H1 (cell line): ENCODE measurements at regions not wholly inside any gene's neighbourhood (a gene's known extent, or its start where the extent isn't known, plus 50 kb on each side); places are given as distances from the start of the nearest gene placed in this dataset.

ENCODE experiments used
- CTCF ChIA-PET: fragments of 300-600 bp; sonication (Branson Sonifier 250); formaldehyde crosslinking; loops from one replicate; lab custom pipeline; 2021; ENCODE audit not compliant: partially characterized antibody; lab: Charles Lee
- POLR2A ChIA-PET: fragments of 300-600 bp; sonication (Branson Sonifier 250); formaldehyde crosslinking; loops from one replicate; lab custom pipeline; 2021; ENCODE audit warnings: inconsistent platforms; ENCODE audit not compliant: partially characterized antibody; lab: Charles Lee
- DNase-seq, 2 experiments: peaks; one replicate each; pipeline versions ENCODE4 v3.0.0 to v3.0.0-alpha.2; 2010 to 2022; ENCODE audit warnings: low spot score in 2 of 2, low read depth in 1 of 2, mixed read lengths in 1 of 2
- FAIRE-seq: peaks from 2 replicates; lab custom pipeline; 2011; peaks lifted over from hg19 to GRCh38; lab: Jason Lieb, UNC
- H2AFZ ChIP-seq: 2 replicates; pipeline ENCODE4 v1.8.1; 2012; ENCODE audit warnings: low read length, inconsistent platforms
- H2AK5ac ChIP-seq: 2 replicates; pipeline ENCODE4 v1.6.1; 2013; ENCODE audit warnings: low read depth, low read length
- H2BK120ac ChIP-seq: replicated peaks from 2 replicates; pipeline ENCODE3; 2013; ENCODE audit warnings: low read depth, low read length, inconsistent platforms
- H2BK12ac ChIP-seq: 2 replicates; pipeline ENCODE4 v1.6.1; 2013; ENCODE audit warnings: low read depth, low read length
- H2BK15ac ChIP-seq: 2 replicates; pipeline ENCODE4 v1.6.1; 2013; ENCODE audit warnings: low read length
- H2BK20ac ChIP-seq: 2 replicates; pipeline ENCODE4 v1.6.1; 2013; ENCODE audit warnings: low read length
- H2BK5ac ChIP-seq: 2 replicates; pipeline ENCODE4 v1.6.1; 2013; ENCODE audit warnings: low read depth, low read length
- H3K14ac ChIP-seq: 2 replicates; pipeline ENCODE4 v1.6.1; 2013; ENCODE audit warnings: inconsistent platforms; ENCODE audit not compliant: insufficient read length
- H3K18ac ChIP-seq: 2 replicates; pipeline ENCODE4 v1.6.1; 2013; ENCODE audit warnings: low read length; ENCODE audit errors: extremely low read depth
- H3K23ac ChIP-seq: 2 replicates; pipeline ENCODE4 v1.6.1; 2013; ENCODE audit warnings: inconsistent platforms; ENCODE audit not compliant: insufficient read length
- H3K23me2 ChIP-seq: 2 replicates; pipeline ENCODE4 v1.6.1; 2013; ENCODE audit warnings: low read depth, low read length
- H3K27ac ChIP-seq: 2 replicates; pipeline ENCODE4 v1.6.1; 2011; ENCODE audit warnings: low read depth, low read length, inconsistent platforms
- H3K27me3 ChIP-seq, 4 experiments: replicated peaks in 1 of 4; 1 replicate in 1 of 4; 2 replicates in 3 of 4; pipeline versions ENCODE4 v1.6.1 to v1.8.1; 2011 to 2013; ENCODE audit warnings: low read length in 3 of 4, mild to moderate bottlenecking in 3 of 4, inconsistent platforms in 2 of 4, mixed read lengths in 2 of 4, moderate library complexity in 1 of 4; ENCODE audit not compliant: control insufficient read depth in 3 of 4, insufficient read depth in 3 of 4; ENCODE audit errors: extremely low read depth in 1 of 4
- H3K36me3 ChIP-seq, 4 experiments: 2 replicates each; pipeline versions ENCODE4 v1.6.1 to v1.8.1; 2011 to 2013; ENCODE audit warnings: mild to moderate bottlenecking in 4 of 4, low read length in 3 of 4, moderate library complexity in 2 of 4, control low read depth in 1 of 4, inconsistent platforms in 1 of 4; ENCODE audit not compliant: insufficient read depth in 4 of 4, control insufficient read depth in 2 of 4
- H3K4ac ChIP-seq: replicated peaks from 2 replicates; pipeline ENCODE3; 2013; ENCODE audit warnings: low read length, low read depth, mixed read lengths, inconsistent platforms; ENCODE audit not compliant: insufficient read length
- H3K4me1 ChIP-seq, 4 experiments: replicated peaks in 1 of 4; 1 replicate in 1 of 4; 2 replicates in 3 of 4; pipeline versions ENCODE4 v1.6.1 to v1.8.1; 2011 to 2013; ENCODE audit warnings: low read length in 3 of 4, inconsistent platforms in 2 of 4, mixed read lengths in 1 of 4; ENCODE audit not compliant: insufficient read depth in 4 of 4, control insufficient read depth in 3 of 4
- H3K4me2 ChIP-seq, 2 experiments: 2 replicates each; pipeline versions ENCODE4 v1.6.1 to v1.8.1; 2011 to 2013; ENCODE audit warnings: low read depth in 2 of 2, low read length in 2 of 2, control low read depth in 1 of 2, inconsistent platforms in 1 of 2, mild to moderate bottlenecking in 1 of 2; ENCODE audit not compliant: insufficient read depth in 1 of 2
- H3K4me3 ChIP-seq, 4 experiments: fragments of 200-600, 300-600 bp in 1 of 4; sonication (generic), shearing (Covaris generic), sonication (Bioruptor Twin) in 1 of 4; 2 replicates each; pipeline versions ENCODE4 v1.5.1 to v1.8.1; 2011 to 2016; ENCODE audit warnings: low read length in 4 of 4, low read depth in 3 of 4, control low read depth in 2 of 4, inconsistent platforms in 2 of 4, mild to moderate bottlenecking in 2 of 4, mixed read lengths in 1 of 4, moderate library complexity in 1 of 4; ENCODE audit not compliant: insufficient read depth in 2 of 4; ENCODE audit errors: extremely low read depth in 1 of 4
- H3K56ac ChIP-seq: replicated peaks from 2 replicates; pipeline ENCODE3; 2013; ENCODE audit warnings: low read depth, mild to moderate bottlenecking, mixed read lengths, low read length, inconsistent platforms; ENCODE audit not compliant: insufficient read length
- H3K79me1 ChIP-seq: 2 replicates; pipeline ENCODE4 v1.6.1; 2013; ENCODE audit warnings: low read depth, low read length, control low read depth
- H3K79me2 ChIP-seq, 2 experiments: 2 replicates each; pipeline versions ENCODE4 v1.6.1 to v1.8.1; 2012 to 2013; ENCODE audit warnings: low read length in 2 of 2, mild to moderate bottlenecking in 2 of 2, inconsistent platforms in 1 of 2; ENCODE audit not compliant: insufficient read depth in 2 of 2, control insufficient read depth in 1 of 2
- H3K9ac ChIP-seq, 4 experiments: replicated peaks in 1 of 4; 1 replicate in 1 of 4; 2 replicates in 3 of 4; pipeline versions ENCODE4 v1.6.1 to v1.8.1; 2011 to 2013; ENCODE audit warnings: low read depth in 3 of 4, low read length in 3 of 4, control low read depth in 2 of 4, mild to moderate bottlenecking in 2 of 4, moderate library complexity in 2 of 4, inconsistent platforms in 1 of 4; ENCODE audit errors: extremely low read depth in 1 of 4
- H3K9me3 ChIP-seq, 2 experiments: 2 replicates each; pipeline versions ENCODE4 v1.6.1 to v1.8.1; 2012 to 2013; ENCODE audit warnings: mild to moderate bottlenecking in 2 of 2, moderate library complexity in 2 of 2, control low read depth in 1 of 2, inconsistent platforms in 1 of 2, low read depth in 1 of 2, low read length in 1 of 2, mixed read lengths in 1 of 2; ENCODE audit not compliant: insufficient read depth in 2 of 2
- H4K20me1 ChIP-seq, 2 experiments: replicated peaks in 1 of 2; 2 replicates each; pipeline versions ENCODE3 to v1.8.1; 2011 to 2013; ENCODE audit warnings: inconsistent platforms in 2 of 2, low read length in 2 of 2, mild to moderate bottlenecking in 1 of 2; ENCODE audit not compliant: insufficient read depth in 2 of 2, control insufficient read depth in 1 of 2
- H4K5ac ChIP-seq: 2 replicates; pipeline ENCODE4 v1.6.1; 2013; ENCODE audit warnings: low read length, low read depth, mixed read lengths, inconsistent platforms; ENCODE audit not compliant: insufficient read length
- H4K8ac ChIP-seq: 2 replicates; pipeline ENCODE4 v1.8.0; 2013; ENCODE audit warnings: mild to moderate bottlenecking, moderate library complexity, low read length, inconsistent platforms; ENCODE audit not compliant: insufficient read depth; ENCODE audit errors: extremely low read depth
- H4K91ac ChIP-seq: replicated peaks from 2 replicates; pipeline ENCODE3; 2013; ENCODE audit warnings: low read length, mixed read lengths, inconsistent platforms; ENCODE audit not compliant: insufficient read length
- CHD1 ChIP-seq: IDR thresholded peaks from 2 replicates; pipeline ENCODE4 v1.6.1; 2012; ENCODE audit warnings: low read depth, low read length, improper control_type of control experiment
- FOSL1 ChIP-seq: IDR thresholded peaks from 2 replicates; pipeline ENCODE4 v1.6.1; 2011; ENCODE audit warnings: mild to moderate bottlenecking, low read depth, low read length, moderate library complexity; ENCODE audit not compliant: insufficient read depth
- RBBP5 ChIP-seq: IDR thresholded peaks from 2 replicates; pipeline ENCODE4 v1.7.1; 2012; ENCODE audit warnings: low read depth, mild to moderate bottlenecking, inconsistent platforms, low read length, moderate library complexity, borderline replicate concordance
- TBP ChIP-seq: IDR thresholded peaks from 2 replicates; pipeline ENCODE4 v1.6.1; 2011; ENCODE audit warnings: low read depth, low read length, improper control_type of control experiment
- ZNF274 ChIP-seq: IDR thresholded peaks from 2 replicates; pipeline ENCODE4 v1.7.0; 2012; ENCODE audit warnings: low read length, borderline replicate concordance; ENCODE audit errors: extremely low read depth
- WGBS, 2 experiments: shearing (Covaris generic) in 1 of 2; methylation state at CpG; one replicate each; pipeline versions ENCODE4 v1.1.6 to v1.1.7; 2013 to 2015; ENCODE audit warnings: low lambda C conversion rate in 2 of 2, mixed read lengths in 2 of 2, inconsistent platforms in 1 of 2, low coverage in 1 of 2, missing lambda C conversion rate in 1 of 2; ENCODE audit not compliant: insufficient replicate concordance in 2 of 2, insufficient coverage in 1 of 2, insufficient read length in 1 of 2; ENCODE audit errors: extremely low coverage in 1 of 2, missing lambda C conversion rate in 1 of 2; 5-methylcytosine and 5-hydroxymethylcytosine counted together

GRCh38 chr4:68751138-68751537 lies 64.7 kb upstream of the UGT2B10 start:
- Histone ChIP-seq H3K79me2 (no peaks in the 10 kb centered on the region), H3K23ac (no peak overlapping the region), H3K18ac (no peak overlapping the region), H3K36me3 (no peaks in the 10 kb centered on the region; a peak in 1 of 8 replicates), H2BK15ac (no peak overlapping the region), H3K4ac (no peak overlapping the region), H3K4me1 (no peaks in the 10 kb centered on the region), H2BK12ac (no peak overlapping the region), H3K23me2 (no peaks in the 10 kb centered on the region), H2BK20ac (no peak overlapping the region), H3K56ac (no peak overlapping the region), H4K91ac (no peak overlapping the region), H3K79me1 (no peaks in the 10 kb centered on the region), H3K9ac (no peak overlapping the region), H2BK5ac (no peak overlapping the region), H2BK120ac (no peak overlapping the region), H4K5ac (no peak overlapping the region), H3K4me2 (no peak overlapping the region), H3K14ac (no peak overlapping the region), H2AK5ac (no peak overlapping the region), H3K4me3 (no peak overlapping the region), H3K27me3 (no peaks in the 10 kb centered on the region), H3K9me3 (no peaks in the 10 kb centered on the region), H4K20me1 (no peaks in the 10 kb centered on the region), H3K27ac (no peak overlapping the region), H2AFZ (no peak overlapping the region), H4K8ac (no peak overlapping the region)
- CTCF ChIA-PET: interaction anchor here (0.9 kb wide), 1 partner anchor 19 kb away, joined by 3 read pairs; no protein-coding TSS in a partner anchor
- TF ChIP-seq CHD1: no peak
- TF ChIP-seq RBBP5: no peak
- no peak for TF ChIP-seq FOSL1
- no peak for TF ChIP-seq ZNF274
- no peak for TF ChIP-seq TBP
- POLR2A ChIA-PET: no interaction called here
- FAIRE-seq (no peak), DNase-seq (no peak)
- 84% methylated on average over 4 of the region's 4 CpGs; no CpG with 5 or more reads in 1 of the 2 experiments for WGBS, 2 experiments
